HUDEP-2 (cell line): ENCODE measurements at regions not wholly inside any gene's neighbourhood (a gene's known extent, or its start where the extent isn't known, plus 50 kb on each side); places are given as distances from the start of the nearest gene placed in this dataset.

Experiments
- DNase-seq, 76 experiments: peaks; one replicate each; lab custom pipeline; 2025; ENCODE audit not compliant: unreplicated experiment in 76 of 76; lab: John Stamatoyannopoulos, UW

DNA sequence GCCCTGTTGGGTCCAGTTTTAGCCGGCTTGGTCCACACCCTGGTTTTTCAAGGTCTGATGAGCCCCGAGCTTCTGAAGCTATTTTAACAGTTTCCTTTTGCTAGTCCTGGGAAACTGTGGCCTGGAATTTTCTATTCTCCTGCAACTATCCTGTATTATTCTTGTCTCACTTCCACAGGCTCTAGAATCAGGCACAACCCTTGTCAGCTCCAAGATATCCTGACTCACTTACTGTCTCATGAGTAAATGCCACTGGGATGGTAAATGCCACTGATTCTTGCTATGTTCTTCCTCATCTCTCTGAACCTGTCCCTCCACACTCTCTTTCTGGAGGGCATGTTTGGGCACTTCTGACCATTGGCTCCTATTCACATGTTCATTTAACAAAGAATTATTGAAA, 611.5 kb upstream of the IGFBP3 start:
- no peak for DNase-seq

DNA sequence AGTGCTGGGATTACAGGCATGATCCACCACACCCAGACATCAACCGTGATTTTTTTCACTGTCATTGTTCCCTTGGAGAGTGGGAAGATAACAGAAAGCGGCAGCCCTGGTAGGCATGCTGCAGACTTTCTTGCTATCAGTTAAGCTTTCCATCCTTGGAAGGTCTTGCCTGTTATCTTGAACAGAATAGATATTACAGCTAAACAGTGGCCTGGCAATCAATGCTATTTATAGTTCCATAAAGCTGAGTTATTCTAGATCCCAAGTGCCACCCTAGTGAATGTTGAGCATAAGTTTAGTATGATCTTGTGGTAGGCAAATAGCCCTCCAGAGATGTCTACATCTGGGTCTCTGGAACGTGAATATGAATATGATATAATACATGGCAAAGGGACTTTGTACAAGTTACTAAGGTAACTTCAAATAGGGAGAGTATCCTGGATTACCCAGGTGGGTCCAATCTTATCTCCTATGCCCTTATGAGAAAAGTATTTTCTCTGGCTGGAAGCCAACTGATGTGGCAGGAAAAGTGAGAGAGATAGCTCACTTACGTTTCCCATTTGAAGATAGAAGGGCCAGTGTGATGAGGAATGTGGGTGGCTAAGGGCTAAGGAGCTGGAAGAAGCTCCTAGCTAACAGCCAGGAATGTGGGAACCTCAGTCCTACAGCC, 609.1 kb upstream of the IGFBP3 start:
- DNase-seq = no peak

DNA sequence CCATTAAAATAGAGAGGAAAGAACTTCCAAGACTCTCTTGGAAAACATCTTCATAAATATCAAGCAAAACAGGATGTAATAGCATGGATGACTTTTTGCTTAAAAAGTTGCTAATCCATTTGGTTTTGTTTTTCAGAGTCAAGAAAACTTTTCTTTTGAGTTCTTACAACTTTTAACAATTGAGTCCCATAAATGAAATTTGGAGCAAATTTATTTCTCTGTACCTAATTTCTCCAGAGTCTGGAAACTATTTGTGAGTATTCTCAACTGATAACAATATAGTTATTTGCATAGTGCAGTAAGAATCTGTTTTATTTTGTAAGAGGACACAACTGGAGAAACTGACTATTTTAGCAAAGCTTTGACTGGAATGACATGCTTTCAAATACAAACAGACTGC, 606.3 kb upstream of the IGFBP3 start:
- no peak for DNase-seq

DNA sequence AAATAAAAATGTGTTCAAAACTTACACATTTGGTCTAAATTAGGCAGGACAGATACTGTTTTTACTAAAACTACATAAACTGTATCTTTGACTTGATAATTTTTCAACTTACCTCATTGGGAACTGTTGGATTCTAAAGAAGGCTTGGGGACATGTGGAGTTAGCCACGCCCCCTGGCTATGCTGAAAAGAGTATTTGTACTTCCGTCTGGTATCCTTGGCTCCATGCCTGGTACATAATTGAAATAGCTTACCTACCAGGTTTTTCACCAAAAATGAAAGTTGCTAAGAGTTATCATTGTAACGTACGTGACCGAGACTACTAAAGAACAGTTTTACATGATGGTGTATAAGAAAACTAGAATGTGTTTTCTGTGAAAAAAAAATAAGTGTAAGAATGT, 604.8 kb upstream of the IGFBP3 start:
- no peak for DNase-seq

DNA sequence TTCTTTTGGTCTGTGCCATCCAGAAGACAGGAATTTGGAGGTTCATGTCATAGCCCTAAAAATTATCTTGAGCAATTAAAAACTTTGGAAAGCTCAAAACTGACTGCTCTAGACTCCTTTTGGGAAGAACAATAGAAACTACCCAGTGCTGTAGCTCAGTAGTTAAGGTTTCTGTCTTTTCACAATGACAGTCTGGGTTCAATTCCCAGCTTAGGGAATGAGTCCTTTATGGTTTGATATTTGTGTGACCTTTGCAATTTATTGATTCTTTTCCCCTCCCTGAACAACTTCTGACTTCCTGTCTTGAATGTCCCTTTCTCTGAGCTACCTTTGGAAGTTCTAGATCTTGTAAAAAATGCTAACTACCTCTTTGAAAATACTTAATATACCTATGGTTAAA, 603.3 kb upstream of the IGFBP3 start:
- no peak for DNase-seq

DNA sequence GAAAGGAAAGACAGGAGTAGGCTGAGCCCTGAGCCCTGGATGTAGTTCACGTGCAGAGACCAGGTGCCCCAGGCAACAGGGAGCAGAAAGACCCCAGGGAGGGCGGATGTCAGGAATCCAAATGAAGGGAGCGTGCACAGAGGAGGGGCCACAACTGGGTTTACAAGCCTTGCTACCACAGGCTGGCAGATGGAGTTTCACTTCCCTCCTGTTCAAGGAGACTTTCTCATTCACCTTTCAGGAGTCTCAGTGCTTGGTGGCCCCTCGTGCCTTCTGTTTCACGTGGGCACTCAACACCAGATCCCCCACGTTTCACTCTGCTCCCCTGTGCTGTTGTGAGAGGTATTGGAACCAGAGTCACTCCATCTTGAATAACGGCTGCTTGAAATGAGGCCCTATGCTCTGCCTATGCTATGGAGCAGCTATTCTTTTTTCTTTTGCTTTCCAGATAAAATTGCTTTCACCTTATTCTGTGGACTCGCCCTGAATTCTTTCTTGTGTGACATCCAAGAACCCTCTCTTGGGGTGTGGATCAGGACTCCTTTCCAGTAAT, 601.4 kb upstream of the IGFBP3 start:
- DNase-seq = no peak

DNA sequence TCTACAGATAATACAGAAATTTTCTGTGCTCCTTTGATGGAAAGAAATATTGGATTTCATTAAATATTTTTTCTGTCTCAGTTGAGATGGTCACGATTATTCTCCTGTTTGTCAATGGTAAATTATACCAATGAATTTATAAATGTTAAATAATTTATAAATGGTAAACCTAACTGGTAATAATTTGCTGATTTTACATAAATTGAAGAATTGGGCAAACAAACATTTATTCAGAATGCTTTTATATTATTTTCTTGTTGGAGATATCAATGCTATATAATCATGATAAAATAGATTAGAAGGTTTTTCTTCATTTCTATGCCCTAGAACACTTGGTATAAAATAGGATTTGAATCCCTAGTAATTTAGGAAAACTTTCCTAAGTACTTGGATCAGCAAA, 597.6 kb upstream of the IGFBP3 start:
- no peak for DNase-seq

DNA sequence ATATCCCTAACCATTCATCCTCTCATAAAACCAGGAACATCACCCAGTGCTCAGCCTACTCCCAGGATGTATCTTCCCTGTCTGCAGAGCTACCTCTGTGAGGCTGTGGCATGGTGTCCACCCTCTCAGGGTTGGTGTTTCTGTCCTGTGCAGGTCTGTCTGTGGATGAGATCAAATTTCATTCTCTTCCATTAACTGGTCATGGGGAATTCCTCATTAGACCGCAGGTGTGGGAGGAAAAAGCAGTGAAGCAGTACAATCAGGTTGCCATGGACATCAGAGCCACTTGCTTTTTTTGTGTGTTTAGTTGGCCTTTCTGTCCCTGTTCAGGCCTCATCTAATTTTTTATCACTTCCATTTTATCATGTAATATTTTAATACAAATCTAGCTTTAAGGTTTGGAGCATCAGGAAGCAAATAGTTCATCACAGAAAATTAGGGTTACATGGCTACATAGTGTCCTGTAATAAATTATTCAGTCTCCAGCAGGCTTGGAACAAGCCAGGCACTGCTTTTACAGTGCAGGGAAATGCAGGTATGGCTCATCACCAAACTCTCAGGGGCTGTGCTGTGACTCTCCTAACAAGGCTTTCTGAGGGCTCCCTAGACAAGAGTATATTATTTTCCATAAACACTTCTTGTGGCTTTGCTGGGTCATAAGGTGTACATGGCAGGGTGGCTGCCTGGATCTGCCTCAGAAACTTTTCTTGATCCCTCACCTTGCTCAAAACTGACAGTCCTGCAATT, 594.9 kb upstream of the IGFBP3 start:
- DNase-seq = no peak

DNA sequence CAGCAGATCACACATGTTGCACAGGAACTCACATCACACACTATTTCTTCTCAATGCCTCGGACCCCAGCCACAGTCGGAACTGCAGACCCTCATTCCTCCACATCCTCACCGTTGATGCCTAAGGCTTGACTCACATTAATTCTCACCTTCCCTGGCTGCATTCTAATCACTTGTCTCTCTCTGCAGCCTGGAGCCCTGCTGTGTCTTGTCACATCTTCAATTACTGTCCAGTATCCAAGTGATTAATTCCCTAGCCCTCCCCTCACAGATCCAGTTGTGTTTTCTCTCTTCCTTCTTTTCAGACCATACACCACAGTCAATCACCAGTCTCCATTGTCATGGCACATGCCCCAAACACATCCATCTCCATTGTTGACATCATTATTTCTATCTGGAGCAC, 592.4 kb upstream of the IGFBP3 start:
- no peak for DNase-seq

DNA sequence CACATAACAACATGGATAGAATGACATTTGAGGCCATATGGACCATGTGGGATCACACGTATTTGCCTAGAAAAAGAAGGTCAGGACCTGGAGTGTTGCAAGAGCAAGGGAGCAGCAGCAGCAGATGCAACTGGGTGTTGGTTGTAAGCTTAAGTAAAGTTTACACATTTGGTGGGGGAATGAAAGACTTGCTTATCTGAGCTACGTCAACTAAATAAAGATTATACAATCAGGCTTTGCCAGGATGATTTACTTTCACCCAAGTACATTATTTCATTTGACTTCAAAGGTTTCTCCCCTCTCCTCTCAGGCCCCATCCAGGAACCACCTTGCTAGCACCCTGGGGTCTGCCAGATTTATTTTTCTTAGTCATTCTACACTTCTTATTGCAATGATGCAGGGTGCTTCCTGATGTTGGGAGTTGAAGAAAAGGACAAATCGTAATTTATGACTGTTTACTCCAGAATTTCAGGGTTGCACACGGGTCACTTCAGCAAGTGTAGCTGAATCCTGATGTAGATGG, 591.9 kb upstream of the IGFBP3 start:
- no peak for DNase-seq

DNA sequence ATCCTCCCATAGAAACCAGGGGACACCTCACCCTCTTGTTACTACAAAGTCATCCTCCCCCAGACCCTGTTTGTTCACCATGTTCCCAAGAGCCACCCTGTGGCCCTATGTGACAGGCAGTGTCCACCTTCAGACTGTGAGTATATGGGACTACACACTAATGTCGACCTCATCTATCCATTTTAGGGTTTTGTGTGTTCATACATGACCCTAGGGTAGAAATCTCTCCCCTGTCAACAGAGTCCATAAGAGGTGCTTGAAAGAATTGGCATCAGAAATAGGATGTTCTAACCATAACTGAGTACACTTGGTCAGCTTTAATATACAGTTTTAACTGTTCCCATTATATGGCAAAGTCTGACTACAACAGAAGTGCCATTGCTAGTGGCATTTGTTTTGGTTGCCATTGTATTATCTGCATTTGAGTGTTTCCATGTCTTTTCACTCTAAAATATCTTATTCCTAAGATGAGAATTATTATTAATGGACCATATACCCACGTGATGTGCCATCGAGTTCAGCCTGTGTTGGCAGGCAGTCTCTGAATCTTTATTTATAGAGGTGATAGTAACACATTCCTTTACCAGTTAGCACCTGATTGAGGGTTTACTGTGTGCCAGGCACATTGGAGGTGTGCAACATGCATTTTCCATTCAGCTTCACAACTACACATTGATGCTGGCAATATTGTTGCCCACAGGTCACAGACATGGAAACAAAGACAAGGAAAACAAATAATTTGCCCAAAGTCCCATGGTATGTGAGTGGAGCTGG, 590.6 kb upstream of the IGFBP3 start:
- DNase-seq = no peak

DNA sequence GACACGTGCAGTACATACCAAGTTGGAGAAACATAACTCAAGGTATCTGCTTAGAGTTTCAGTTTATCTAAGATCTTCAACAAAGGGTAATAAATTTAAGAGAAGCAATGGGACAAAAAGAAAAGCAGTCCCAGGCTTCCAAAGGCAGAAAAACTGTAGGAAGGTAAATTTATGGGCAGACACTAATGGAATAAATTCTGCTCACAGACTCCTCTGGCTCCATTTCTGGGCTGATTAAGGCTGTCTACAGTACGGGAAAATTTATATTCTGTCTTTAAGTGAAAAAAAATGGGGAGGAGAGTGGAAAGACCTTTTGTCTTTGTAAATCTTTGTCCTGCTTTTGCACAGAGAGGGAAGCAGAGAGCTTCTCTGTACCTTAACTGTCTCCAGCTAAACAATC, 587.5 kb upstream of the IGFBP3 start:
- no peak for DNase-seq

DNA sequence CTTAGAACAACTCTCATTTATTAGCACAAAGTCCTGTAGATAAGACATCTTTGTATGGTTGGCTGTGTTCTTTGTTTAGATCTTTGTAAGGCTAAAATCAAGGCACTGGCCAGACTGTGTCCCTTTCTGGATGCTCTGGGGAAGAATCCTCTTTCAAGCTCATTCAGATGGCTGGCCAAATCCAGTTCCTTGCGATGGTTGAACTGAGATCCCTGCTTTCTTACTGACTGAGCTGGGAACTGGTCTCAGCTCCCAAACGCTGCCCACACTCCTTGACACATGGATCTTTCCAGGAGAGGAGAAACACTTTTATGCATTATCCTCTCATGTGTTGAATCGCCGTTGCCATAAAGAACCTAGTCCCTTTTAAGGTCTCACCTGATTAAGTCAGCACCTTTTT, 586.5 kb upstream of the IGFBP3 start:
- no peak for DNase-seq

DNA sequence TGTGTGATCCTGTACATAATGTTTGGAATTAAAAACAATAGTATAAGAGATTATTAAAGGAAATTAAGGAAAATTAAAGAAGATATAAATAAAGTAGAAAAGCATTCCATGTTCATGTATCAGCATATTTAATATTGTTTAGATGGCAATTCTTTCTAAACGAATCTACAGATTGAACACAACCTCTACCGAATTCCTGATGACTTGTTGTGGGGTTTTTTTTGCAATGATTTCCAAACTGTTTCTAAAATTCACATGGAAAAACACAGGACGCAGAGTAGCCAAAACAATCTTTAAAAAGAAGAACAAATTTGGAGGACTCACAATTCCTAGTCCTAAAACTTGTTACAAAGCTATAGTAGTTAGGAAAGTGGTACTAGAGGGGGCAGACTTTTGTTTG, 573.4 kb upstream of the IGFBP3 start:
- DNase-seq = no peak

DNA sequence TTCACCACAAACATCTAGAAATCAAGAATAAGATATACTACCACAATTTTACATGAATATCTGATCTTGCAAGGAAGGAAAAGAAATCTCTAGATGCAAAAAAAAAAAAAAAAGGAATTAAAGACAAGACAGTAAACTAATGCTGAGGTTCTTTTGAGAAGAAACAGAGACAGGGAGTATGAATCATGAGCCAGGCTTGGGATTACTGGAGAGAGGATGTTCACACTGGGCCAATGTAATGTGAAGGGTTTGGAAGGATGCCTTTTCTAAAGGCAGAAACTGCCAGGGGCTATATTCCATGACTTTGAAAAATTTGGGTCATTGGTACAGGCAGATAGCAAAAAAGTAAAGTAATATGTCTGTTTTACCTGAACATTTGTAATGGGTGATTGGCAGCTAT, 573.0 kb upstream of the IGFBP3 start:
- DNase-seq = no peak

DNA sequence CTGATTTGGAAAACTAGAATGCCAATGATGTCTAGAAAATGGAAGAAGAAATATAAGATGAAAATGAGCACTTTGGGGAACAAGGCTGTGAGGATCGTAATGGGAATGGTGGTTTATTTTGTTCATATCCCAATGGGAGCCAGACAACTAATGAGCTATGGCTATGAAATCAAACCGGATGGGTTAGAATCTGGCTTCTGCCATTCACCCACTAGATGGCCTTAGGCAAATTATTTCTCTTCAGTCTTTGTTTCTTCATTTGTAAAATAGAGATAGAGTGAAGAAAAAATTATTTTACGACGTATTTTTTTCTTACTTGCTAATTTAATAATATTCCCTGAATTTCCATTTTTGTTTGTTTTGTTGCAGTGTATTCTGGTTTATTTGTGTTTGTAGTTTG, 572.1 kb upstream of the IGFBP3 start:
- no peak for DNase-seq

DNA sequence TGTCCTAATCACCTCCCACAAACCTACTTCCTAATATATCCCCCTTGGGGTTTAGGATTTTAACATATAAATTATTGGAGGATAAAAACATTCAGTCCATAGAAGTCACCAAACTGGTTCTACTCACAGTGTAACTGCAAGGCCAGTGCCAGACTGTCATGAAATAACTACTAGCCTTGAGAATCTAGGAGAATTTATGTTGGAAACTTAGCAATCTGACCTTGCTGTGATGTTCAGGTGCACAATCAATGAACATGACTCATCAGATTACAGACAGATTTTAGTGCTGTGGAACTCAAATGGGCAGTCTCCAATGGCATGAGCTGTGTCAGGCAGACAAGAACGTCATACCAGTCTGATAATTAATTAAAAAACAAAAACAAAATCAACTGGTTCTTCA, 571.4 kb upstream of the IGFBP3 start:
- no peak for DNase-seq

DNA sequence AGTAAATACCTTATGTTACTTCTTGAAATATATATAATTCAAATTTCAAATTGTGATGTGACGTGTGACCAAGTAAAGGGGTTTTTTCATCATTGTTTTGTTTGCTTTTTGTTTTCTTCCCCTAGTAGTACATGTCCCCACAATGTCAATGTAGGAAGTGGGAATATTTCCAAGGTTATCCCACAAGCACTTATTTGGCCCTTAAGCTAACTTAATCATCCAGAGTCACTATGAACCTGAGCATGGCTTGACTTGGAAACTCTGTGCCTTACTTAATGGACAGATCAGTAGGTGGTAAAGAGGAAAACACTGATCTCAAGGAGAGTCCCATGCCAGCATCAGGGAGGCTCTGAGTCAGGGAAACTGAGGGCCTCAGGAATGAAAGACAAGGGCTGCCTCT, 569.3 kb upstream of the IGFBP3 start:
- no peak for DNase-seq

DNA sequence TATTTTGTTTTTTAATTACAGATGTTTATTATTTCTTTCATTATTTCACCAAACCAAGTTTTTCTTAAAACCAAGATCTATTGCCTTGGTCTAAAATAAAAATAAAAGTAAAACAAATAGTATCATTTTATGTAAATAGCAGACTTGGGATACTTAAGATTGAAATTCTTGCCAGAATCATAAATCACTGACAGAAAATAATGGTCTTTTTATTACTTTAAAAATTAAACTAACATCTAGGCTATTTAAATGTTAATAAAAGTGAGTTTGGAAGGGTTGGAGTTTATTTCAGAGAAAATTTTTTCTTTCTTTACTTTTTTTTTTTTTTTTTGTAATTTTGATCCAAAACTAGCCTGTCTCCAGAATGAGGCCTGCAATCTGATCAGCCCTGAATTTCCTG, 568.0 kb upstream of the IGFBP3 start:
- no peak for DNase-seq

DNA sequence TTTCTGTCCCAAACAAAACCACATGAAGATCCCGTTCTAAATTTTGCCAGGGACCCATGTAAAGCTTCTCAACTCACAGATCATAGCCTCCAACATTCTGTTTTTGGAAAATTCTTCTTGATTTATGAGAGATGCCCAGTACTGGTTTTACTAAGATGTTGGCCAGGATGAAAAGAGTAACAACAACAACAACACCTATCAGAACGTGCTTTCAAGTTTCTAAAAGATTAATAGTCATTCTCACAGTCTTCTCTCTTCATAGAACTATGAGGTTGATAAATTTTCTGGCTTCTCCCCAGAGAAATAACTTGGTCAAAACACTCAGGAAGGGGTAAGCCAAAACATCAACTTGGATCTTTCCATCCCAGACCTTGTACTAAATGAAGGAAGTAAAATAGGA, 567.5 kb upstream of the IGFBP3 start:
- no peak for DNase-seq
